Fibroblast of peridontal ligament (primary cell): ENCODE measurements at regions not wholly inside any gene's neighbourhood (a gene's known extent, or its start where the extent isn't known, plus 50 kb on each side); places are given as distances from the start of the nearest gene placed in this dataset.
"Not testable (repeated sequence)": the region's sequence is repeated elsewhere in the genome, so short reads cannot be mapped to it uniquely, and the experiment has no call there.

Source experiments
- DNase-seq: peaks from one replicate; pipeline ENCODE4 v3.0.0-alpha.2; 2010; ENCODE audit errors: extremely low read depth

DNA sequence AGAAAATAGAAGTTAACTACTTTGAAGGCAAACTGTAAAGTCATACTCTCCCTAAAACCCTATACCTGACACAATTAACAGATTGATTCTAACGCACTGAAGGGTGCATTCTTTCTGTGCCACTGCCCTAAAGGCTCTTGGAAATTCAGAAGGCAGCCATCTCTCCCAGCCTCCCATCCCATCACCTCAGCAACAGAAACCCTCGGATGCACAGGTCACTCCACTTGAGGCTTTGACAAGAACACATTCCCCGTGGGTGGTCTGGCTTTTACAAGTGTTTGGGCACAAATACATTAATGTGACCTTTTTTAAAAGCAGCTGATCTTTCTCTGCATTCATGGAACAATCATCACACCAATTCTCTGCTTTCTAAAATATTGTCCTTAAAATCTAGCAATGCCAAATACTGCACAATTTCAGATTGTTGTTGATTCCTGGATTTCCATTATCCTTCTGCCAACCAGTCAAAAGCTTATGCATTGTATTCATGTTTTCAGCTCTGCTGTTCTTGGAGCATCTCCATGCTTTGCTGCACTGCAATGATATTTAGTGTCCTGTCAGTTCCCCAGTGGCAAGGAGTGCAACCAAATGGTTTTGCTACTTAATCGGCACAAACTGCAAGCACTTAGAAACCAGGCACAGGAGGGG, 175.6 kb downstream of the TMEM161B start:
- no peak for DNase-seq

DNA sequence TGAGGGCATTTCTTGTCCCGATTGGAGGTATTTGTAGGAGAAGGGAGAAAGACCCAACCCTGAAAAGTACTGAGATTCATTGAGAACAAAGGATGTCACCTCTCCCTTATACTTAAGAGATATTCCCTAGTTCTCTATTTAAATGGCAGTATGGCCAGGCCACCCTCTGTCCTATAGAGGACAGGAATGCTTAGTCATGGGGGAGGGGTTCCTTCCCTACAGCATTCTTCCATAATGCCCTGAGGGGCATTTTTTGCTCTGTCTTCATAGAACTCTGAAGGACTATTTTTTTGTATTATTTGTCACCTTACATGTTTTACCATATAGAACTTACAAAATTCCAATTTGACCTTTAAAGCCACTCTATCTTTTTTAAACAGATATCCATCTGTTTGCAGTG, 176.3 kb downstream of the TMEM161B start:
- DNase-seq = no peak

DNA sequence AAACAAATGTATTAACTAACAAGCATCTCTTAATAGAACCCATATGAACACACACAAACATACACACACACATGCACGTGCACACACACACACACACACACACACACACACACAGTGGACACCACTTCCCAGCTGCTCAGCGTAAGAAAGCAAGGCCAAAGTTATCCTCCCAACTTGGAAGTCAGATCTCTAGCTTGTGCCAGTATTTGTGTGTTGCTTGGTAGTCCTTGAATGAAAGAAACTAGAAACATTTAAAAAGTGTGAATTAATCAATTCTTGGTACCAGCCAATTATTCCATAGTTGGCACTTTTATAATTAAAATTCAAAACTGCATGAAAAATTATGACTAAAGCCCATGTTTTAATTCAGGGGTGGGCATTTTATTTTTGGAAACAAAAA, 178.1 kb downstream of the TMEM161B start:
- no peak for DNase-seq

DNA sequence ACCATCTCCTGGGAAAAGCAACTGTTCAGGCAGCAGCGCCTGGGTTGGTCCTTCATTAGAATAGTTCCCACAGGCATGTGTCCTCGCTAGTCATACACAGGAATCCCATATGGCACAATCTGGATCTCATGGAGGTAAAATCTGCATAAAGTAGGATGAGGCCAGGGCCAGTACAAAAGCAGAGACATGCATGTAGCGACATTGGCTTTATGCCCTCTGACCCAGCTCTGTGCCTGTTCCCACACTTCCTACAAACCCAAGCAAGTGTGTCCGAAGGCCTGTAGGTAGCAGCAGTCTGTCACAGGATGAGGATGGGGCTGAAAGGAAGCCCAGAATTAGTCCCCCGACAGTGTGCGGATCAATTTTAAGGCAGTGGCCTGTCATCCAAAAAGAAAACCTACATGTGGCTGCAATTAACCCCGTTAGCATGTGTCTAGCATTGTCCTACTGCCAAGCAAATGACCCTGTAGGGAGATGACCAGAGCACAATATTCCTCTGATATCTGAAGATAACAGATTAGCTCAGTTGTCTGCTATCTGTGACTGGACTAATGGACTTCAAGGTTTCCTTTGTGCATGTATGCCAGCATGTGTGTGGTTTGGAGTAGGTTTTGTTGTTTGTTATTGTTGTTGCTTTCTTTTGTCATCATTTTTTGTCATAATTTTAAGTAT, 178.8 kb downstream of the TMEM161B start:
- no peak for DNase-seq

DNA sequence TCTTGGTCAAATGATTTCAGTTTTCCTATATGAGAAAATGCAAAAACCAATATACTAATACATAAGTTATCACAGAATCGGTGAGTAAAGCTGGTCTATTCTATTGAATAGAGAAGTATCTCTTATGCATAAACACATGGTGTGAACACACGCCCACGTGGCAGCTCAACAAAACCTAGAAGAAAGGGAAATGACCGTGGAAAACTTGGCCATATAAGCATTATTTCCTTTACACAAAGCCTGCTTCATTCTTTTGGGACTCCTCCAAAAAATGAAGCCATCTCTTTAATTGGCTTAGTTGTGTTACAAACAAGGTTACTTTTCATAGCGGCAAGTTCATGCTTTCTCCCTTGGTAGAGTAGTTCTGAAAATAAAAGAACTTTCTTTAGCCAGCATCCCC, 183.2 kb downstream of the TMEM161B start:
- no peak for DNase-seq

DNA sequence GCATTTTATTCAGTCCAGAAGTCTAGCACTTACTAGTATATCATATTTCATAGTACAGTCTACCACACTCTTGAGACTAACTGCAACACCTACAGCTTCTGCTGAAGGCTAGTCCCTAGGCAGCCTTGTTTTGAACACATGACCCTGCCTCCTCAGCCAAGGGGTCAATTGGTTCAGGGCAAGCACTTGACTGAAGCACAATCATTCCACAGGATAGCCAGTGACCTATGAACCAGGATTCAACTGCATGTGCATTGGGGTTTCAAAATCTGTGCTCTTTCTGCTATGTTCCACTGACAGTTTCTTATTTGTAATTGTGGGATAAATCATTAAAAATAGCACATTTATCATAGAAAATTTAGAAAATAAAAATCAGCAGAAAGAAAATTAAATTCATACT, 186.8 kb downstream of the TMEM161B start:
- DNase-seq = no peak

DNA sequence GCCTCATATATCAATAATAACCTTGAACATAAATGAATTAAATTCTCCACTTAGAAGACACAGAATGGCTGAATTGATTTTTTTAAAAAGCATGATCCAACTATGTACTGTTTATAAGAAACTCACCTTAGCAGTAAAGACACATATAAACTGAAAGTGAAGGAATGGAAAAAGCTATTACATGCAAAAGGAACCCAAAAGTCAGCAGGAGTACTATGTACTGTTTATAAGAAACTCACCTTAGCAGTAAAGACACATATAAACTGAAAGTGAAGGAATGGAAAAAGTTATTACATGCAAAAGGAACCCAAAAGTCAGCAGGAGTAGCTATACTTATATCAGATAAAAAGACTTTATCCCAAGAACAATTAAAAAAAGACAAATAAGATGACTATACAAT, 204.8 kb downstream of the TMEM161B start:
- DNase-seq = no peak

DNA sequence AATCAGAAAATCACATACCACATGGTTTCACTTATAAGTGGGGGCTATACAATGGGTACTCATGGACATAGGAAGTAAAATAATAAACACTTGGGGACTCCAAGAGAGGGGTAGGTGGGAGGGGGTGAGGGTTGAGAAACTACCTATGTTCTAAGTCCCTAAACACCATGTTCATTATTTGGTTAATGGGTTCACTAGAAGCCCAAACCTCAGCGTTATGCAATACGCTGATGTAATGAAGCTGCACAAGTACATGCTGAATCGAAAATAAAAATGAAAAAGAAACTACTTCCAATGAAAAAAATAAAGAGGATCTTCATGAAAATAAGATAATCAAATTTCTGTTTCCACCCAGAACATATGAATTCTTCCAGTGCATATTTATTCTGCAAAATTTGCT, 208.5 kb downstream of the TMEM161B start:
- DNase-seq = no peak

DNA sequence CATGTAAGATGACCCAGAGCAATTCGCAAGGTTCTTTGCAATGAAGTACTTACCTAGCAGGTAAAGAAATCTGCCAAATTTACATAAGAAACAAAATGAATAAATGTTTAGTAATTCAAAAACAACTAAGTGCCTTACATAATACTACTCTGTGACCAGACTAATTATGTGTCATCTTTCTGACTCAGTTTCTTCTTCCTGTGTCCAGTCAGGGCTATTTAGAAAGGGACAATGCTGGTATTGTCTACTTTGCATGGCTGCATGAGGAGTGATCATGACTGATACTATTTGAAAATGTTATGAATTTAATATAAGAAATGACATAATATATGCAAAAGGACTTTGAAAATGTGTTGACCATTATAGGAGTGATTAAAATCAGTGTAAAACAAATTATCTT, 210.0 kb downstream of the TMEM161B start:
- DNase-seq = no peak

DNA sequence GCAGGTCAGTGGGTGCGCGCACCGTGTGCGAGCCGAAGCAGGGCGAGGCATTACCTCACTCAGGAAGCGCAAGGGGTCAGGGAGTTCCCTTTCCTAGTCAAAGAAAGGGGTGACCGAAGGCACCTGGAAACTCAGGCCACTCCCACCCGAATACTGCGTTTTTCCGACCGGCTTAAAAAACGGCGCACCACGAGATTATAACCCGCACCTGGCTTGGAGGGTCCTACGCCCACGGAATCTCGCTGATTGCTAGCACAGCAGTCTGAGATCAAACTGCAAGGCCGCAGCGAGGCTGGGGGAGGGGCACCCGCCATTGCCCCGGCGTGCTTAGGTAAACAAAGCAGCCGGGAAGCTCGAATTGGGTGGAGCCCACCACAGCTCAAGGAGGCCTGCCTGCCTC, 216.2 kb downstream of the TMEM161B start:
- not testable (repeated sequence) for DNase-seq

DNA sequence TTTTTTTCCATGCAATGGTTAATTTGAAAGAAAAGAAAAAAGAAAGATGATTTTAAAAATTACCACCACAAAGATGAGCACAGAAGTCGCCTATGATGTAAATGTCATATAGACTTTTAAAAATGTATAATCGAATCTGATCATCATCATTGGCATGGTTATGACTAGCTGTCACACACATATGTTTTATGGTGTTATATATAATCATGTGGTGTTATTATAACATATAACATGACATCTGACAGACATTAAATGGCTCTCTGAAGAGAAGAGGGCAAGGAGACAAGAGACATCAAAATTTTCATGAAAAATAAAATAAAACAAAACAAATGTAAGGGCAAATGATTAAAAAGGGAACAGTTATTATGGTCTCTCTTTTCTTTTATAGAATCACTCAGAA, 217.5 kb downstream of the TMEM161B start:
- DNase-seq = no peak

DNA sequence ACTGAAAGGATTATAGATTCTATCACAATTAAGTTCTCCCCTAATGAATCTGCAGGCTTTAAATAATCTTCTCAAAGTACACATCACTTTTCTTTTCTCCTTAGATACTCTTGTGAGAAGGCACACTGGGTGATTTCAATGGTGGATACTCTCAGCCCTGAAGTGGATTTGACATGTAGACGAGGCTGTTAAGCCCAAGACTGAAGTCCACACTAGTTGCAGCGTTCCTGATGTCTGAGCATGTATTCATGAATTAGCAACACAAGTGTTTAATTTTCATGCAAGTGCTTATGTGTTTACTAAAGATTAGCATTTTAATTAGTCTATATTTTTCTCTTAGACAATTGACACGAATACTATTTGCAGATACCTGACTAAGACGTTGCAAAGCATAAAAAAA, 218.9 kb downstream of the TMEM161B start:
- DNase-seq = no peak

DNA sequence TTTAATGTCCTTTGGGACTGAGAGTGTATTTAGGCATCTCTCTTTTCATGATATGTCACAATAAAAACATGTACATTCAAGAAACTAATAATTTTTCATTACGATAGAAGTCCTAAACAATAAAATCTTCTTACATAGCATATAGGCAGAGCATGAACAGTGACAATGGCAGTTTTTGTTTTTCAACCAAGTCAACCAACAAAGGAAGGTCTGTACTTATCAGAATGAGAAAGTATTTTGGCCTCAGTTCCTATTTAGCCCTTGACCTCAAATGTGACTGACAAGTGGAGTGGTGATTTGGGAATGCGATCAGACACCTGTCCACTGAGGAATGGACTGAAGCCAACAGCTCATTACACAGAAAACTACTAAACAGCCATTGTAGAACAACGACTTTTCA, 219.5 kb downstream of the TMEM161B start:
- no peak for DNase-seq

DNA sequence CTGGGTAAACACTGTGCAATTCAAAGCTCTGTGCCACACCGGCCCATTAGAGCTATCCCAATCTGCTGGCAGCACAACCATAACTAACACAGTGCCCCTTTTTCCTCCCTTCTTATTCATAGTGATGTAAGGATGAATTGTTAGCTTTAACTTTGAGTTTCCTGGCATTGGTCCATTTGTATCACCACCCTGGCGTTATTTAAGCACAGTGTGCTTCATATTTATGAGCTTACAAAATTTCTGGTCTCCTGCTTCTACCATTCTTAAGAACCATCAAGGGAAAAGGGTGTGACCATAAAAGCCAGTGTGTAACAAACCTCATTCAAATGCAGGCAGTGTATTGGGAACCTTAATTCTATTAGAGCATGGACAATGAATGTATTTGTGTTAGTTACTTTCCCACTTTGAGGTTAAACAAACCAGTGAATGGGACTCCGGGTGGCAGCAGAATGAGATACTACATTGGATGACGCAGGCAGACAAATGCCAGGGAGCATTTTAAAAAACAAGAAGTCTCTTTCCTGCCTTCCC, 222.6 kb downstream of the TMEM161B start:
- DNase-seq = no peak

DNA sequence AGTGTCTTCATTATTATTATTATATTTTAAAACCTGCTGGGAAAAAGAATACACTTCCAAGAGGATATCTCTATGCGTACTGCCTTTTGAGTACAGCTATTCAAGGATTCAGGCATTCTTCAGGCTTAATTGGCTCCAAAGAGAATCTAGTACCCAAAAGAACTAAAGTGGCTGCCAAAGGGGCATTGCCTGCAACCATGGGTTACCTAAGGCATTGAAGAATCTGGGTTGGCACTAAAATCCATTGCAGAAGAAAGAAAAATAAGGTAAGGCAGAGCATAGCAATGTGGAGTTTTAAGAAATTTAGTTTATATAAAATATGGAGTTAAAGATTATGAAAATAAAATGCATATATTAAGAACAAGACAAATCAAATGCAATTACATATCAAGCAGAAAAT, 223.5 kb downstream of the TMEM161B start:
- no peak for DNase-seq

DNA sequence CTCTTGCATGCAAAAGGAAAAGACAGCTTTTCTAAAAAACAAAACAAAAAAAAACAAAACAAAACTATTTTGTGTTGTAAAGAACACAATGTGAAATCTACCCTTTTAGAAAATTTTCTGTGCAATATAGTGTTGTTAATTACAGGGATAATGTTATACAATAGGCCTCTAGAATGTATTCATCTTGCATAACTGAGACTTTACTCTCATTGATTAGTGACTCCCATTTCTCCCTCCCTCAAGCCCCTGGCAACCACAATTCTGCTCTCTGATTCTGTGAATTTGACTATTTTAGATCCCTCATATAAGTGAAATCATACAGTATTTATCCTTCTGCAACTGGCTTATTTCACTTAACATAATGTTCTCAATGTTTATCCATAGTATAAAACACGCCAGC, 234.1 kb downstream of the TMEM161B start:
- no peak for DNase-seq

DNA sequence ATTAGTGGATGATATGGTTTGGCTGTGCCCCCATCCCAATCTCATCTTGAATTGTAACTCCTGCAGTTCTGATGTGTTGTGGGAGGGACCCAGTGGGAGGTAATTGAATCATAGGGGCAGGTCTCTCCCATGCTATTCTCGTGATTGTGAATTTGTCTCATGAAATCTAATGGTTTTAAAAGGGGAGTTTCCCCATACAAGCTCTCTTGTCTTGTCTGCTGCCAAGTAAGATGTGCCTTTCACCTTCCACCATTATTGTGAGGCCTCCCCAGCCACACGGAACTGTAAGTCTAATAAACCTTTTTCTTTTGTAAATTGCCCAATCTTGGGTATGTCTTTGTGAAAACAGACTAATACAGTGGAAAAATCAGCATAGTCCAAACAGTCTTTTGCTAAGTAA, 235.5 kb downstream of the TMEM161B start:
- no peak for DNase-seq

DNA sequence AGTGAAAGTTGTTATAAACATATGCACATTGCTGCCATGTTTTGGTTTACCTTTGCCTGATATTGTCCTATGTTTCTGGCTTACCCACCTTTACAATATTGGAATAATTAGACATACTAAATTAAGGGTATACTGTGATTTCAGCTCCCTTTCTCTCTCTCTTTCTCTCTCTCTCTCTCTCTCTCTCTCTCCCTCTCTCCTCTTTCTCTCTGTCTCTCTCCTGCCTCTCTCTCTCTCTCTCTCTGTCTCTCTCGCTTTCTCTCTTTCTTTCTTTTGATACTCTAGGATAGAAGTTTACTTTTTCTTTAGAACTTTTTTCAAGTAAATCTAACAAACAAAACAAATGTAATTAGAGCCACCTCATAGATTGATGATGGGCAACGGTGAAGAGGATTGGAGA, 239.6 kb downstream of the TMEM161B start:
- DNase-seq = no peak

DNA sequence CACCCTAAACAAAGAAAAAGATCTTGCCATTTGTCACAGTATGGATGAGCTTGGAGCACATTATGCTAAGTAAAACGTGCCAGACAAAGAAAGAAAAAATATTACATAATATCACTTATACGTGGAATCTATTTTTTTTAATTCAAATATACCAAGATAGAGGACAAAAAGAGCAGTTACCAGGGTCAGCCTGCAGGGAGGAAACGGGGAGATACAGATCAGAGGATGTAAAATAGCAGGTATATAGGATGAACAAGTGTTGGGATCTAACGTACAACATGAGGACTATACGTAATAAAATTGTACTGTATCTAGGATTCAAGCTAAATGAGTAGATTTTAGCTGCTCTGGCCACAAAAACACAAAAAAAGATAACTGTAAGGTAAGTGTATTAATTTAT, 247.5 kb downstream of the TMEM161B start:
- DNase-seq = no peak

DNA sequence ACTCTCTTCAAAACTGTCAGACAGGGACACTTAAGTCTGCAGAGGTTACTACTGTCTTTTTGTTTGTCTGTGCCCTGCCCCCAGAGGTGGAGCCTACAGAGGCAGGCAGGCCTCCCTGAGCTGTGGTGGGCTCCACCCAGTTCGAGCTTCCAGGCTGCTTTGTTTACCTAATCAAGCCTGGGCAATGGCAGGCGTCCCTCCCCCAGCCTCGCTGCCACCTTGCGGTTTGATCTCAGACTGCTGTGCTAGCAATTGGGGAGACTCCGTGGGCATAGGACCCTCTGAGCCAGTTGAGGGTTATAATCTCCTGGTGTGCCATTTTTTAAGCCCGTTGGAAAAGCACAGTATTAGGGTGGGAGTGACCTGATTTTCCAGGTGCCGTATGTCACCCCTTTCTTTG, 253.7 kb downstream of the TMEM161B start:
- not testable (repeated sequence) for DNase-seq

DNA sequence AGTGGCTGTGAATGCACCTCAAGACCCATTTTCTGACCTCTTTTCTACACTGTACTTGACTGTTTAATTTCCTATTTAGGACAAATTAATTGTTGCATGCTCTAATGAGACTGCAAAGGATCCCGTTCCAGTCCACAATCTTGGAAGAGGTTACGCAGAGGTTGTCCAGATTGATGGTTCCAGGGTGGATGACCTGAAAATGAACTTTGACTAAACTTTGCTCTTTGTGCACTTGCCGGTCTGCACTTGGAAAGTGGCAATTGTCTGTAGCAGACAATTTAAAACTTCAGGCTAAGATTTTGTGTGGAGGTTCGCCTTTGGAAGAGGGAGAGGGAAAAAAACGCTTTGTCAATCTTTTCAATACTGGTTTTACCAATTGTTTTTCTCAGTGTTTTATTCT, 267.8 kb downstream of the TMEM161B start:
- DNase-seq = no peak

DNA sequence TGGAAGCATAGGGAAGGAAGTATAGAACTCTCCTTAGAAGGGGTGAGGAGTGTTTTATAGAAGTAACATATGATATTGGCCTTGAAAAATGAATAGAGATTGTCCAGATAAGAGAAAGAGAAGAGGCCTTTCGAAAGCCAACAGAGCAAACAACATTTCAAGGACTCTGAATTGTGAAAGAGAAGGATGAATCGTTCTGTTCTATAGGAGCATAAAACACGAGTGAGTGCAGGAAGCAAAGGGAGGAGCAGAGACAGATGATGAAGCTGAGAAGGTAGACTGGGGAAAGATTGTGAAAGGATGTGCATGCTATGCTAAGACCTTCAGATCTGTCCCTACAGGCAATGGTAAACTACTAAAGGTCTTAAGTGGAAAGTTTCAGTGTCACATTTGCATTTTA, 271.0 kb downstream of the TMEM161B start:
- DNase-seq = no peak

DNA sequence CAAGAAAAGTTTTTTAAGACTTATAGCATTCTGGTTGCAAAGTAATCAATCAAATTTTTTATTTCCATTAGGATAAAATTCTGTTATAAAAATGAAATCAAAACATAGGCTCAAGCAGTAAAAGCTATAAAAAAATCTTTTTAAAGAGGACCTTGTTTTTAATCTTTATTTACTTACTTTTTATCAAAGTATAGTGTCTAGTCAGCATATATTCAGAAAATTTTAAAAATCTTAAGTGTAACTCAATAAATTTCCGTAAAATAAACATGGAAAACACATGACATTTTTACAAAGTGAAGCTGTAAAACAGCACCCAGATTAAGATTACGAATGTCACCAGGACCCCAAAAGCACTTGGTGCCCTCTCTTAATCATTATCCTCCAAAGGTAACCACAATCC, 302.4 kb downstream of the TMEM161B start:
- no peak for DNase-seq

DNA sequence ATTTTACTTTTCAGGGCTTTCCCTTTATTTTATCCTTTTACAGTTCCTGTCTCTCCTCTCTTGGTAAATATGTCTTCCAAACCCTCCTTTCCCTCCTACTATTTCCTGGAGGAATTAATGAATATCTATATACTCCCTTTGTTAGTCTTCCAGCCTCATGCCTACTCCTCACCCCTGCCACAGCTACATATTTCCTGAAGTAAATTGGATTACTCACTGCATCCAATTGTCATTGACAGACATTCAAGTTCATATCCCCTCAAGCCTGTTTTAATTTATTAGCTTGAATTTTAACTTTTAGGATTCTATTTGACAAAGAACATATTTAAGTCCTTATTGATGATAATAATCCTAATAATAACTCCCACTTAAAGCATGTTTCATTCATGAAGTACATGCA, 314.5 kb downstream of the TMEM161B start:
- no peak for DNase-seq
